ENCODE measurements at regions not wholly inside any gene's neighbourhood (a gene's known extent, or its start where the extent isn't known, plus 50 kb on each side); places are given as distances from the start of the nearest gene placed in this dataset.

DNA sequence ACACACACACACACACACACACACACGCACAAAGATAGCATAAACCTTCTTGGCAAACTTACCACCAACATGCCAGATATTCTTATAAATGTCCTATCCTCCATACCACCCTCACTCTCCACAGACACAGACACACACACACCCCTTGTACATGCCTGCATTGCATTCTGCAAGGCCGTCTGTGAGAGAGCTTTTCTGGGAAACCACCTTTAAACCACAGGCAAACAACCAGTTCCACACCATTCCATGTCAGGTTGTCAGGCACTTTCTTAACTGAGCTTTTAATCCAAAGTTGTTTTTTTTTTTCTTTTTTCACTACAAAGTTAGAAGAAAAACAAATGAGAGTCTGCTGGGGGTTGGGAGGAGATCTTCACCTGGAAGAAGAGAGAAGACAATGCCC lies 221.1 kb downstream of the C1D start:
- DNase-seq, result no peak

DNA sequence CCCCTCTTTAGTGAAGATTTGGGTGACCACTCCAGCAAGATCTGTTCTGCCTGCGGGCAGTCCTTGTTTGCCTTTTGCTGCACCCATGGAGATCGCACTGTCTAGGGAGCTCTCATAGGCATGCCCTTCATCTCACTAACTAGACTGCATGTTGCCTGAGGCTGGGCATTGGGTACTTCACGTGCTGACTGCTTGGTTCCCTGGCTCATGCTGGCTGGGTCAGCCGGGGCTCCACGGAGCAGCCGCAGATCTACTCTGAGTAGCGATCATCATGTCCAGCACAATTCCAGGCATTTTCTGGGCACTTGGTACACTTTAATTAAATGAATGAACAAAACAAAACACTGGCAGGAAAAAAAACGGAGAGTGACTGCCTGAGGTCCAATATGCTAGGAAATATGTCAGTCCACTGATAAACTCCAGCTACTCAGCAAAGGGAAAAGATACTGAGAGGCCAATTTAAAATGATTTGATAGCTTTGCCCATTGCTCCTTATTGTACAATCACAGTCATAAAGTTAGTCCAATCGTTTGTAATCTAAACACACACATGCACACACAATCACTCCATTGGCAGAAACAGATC lies 220.3 kb downstream of the C1D start:
- no peak for DNase-seq

DNA sequence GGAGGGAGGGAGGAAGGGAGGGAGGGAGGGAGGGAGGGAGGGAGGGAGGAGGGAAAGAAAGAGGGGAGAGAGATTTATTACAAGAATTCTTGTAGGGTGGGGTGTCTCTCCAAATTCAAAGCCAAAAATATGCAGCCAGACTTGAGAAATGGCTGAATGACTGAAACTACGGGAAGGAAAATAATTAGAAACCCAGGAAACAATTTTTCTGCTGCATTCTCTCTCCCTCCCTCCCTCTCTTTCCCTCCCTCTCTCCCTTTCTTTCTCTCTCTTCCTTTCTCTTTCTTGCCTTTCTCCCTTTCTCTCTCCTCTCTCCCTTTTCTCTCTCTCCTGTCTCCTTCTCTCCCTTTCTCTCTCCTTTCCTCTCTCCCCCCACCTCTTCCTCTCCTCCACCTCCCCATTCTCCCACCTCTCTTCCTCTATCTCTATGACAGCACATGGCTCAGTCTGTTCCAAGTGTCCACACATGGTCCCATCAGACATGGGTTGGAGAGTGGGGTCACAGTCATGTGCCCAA lies 218.7 kb downstream of the C1D start:
- DNase-seq, result no peak

DNA sequence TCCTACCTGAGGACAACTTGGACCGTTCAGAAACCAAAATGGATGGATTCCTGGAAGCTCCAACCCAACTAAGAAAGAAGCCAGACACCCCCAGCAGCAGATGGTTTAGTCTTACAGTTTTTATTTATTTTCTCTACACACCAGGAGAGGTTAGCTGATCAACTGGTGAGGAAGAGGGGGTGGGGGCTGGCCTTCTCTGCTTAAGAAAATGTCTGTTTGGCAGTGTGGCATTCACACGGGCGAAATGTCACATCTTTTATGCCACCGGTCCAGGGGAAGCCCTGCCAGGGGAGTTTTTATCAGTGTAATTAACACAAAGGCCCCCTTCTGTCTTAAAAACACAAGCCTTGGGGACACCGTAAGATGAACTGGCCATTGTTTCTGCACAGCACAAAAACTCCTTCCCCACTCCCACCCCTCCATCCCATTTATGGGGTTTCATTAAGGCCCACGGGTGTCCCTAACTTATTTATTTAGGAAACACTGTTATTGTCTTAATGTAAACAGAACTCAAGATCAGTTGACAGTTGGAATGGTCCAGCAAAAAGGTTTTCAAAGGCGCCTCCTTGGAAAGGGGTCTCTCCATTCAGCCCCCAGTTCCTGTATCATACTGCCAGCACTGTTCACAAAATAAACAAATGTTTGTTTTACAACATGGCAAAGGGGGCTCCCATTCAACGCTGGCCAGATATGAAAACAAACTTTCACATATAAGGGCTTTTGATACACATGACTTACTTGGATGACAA lies 217.0 kb downstream of the C1D start:
- no peak for DNase-seq

DNA sequence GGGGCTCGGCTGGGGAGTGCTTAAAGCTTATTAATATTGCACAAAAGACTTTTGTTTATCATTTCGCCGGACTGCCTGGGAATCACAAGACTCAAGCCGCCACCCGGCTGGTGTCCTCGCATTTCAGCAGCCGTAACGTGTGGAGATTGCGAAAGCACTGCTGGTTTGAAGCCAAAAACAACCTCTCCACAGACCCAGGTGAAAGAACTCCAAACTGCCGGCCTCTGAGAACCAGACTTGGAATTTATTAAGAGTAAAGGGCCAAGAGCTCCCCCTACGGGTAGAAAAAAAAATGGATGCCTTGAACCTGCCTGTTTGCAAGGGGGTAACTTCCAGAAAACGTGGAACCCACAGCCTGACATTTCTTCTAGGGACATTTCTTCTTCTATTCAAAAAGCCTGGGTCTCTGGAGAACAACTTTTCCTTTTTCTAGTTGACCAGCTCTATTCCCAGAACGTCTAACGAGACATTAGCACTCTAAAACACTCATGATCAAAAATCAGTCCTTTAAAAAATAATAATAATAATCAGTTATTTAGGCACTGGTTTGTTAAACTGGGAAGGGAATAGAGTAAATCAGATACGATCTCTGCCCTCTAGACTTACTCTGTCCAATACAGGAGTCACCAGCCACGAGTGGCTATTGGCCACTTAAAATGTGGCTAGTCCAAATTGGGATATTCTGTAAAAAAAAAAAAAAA lies 216.3 kb downstream of the C1D start:
- no peak for DNase-seq

GRCh38 chr2:67848551-67849285 lies 214.1 kb downstream of the C1D start:
- DNase-seq, result no peak

GRCh38 chr2:67851016-67851415 lies 211.8 kb downstream of the C1D start:
- DNase-seq, result no peak

DNA sequence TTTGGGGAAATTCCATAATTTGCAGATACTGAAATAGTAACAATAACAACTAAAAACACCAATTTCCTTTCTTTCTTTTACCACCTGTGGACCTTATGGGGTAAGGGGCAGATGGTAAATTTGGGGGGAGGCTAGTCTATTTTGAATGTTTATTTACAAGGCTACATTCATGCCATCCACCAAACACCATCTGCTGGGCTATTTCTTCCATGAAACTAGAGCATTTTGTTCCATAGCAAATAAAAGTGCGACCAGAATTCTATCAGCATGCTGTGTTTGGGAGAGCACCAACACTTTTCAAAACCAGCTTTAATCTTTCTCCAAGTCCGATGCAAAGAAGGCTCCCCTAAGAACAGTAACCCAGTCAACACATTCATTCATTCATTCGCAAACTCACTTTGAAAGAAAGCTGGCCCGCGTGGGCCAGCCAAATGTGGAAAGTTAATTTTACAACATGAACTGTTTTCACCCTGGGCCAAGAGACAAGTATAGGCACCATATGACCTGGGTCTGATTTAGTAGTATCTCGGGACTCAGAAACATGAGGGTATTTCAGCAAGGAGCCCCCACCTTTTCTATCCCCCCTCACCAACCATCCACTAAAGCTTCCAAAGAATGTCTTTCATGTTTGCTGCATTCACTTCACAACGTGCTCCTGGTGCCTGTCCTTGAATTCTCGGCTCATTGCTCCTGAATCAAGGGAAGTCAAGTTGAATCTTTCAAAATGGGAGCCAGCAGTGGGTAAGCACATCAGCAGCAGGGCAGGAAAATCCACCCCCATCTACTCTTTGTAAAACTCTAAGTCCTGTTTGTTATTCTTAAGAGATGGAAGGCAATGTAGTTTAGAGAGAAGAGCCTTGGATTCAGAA lies 210.6 kb downstream of the C1D start:
- no peak for DNase-seq

DNA sequence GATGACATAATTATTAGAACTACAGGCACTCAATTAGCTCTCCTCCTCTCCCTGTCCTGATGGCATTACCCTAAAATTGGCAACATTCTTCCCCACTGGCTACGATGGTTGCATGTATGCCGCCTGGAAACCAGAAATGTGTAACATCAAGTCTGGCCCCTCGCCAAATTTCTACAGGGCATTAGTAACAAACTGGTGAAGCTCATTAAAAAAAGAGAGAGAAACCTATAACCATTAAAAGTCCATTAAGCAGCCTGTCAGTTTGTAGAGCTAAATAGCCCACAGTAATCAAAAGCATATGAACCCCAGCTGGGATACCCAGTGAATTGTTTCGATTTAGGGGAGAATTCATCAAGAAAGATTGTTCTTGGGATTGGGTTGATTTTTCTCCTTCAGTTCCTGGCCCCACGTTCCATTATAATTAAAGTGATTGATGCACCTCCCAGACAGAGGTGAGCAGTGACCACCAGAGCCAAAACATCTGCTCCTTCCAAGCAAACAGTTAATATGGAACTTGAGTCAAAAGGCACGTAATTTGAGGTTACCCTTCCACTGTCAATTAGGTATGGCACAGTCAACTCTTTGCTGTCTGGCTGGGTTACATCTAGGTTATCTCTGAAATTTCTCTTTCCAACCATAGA lies 208.6 kb downstream of the C1D start:
- no peak for DNase-seq

GRCh38 chr2:67854798-67855197 lies 208.0 kb downstream of the C1D start:
- no peak for DNase-seq

GRCh38 chr2:67856866-67857265 lies 205.9 kb downstream of the C1D start:
- DNase-seq, result no peak

DNA sequence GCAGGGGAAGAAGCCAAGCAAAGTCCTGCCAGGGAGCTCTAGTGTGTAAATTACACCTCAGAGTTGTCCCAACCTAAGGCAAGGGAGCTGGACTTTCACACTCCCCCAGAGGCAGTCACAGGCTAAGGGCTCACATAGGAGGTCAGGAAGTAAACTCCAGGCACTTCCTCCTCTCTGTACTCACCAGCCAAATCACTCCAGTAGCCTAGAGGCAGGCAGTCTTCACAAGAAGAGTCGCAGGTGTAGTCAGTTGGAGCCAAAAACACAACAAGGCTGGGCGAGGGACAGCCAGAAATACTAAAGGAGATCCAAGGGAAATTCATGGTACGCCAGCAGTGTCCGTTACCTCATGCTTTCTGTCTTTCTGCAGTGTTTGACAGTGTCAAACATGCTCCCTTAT lies 205.0 kb downstream of the C1D start:
- no peak for DNase-seq

DNA sequence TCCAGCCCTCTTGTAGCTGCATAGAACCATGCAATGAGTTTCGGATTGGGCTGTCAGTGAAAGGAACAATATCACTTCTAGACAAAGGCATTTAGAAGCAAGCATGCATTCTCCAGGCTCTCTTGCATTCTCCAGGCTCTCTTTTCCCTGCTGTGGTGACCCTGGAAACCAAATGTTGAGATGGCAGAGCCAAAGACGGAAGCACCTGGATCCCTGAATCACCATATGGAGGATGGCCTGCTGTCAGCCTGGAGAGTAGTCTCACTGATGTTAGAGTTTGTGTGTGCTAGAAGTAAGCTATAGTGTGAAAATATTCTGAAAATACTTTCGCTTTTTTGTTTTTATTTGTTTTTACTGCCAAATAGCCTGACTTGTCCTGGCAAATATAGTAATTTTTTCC lies 203.9 kb downstream of the C1D start:
- no peak for DNase-seq

GRCh38 chr2:67865917-67866316 lies 196.9 kb downstream of the C1D start:
- no peak for DNase-seq

- no peak for DNase-seq
These were observed 195.1 kb downstream of the C1D start for GRCh38 chr2:67867735-67868134.

DNA sequence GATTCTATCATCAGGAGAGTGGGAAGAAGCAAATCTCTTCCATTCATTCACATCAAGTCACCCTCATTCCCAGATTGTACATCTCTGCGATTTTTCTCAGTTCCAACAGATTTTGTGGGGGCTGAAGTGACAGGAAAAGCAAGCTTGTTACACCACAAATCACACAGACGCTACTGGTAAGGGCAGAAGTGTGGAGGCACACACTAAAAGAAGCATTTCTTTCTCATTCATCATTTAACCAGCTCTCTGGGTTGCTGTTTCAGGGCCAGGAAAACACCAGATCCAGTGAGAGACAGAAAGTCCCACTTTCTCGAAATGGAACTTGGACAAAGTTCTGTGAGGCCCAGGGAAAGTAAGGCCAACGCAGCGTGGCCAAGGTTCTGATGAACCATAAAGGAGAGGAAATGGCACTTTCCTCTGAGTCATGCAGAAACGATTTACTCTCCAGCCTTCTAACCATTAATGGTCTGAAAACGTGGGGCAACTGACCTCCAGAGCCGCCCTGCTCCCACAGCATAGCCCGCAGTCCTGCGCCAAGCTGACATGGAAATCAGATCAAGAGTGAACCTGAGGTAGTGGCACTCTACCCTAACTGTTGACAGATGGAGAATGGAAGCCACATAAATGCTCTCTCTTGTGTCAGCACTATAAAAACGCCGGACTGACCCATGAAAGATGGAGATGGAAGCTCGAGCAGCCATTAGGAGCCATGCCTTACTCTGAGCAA lies 191.0 kb downstream of the C1D start:
- no peak for DNase-seq

DNA sequence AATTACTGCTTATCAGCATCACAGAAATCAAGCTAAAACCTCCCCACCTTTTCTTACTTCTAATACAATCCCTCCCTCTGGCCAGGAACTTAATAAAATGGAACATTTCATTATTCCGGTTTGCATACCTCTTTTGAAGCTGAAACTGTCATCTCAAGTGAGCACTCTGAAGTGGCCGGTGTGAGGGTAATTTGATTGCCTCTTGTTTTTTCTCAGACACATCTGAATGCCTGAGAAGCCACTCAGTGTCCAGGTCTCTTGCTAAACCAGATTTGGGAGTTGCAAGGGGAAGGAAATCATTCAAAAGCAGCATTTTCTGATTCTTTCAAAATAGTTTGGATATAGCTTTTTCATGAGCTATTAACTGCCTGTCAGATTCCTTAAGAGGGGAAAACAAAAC lies 190.3 kb downstream of the C1D start:
- DNase-seq, result no peak

DNA sequence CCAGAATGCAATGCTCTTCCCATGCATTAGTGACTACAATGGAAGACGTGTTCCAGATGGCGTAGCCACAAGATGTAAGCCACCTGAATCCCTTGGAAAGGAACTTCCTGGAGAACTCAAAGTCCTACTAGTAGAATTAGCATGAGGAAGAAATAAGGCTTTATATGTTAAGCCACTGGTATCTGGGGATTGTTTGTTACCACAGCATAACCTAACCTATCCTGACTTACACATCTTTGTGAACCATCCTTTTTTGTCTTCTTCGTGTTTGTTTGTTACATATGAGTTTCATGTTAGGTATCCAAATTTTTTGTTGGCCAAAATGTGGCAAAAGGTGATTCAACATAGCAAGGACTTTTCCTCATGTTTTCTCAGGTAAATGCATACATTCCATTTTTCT lies 188.9 kb downstream of the C1D start:
- DNase-seq, result no peak

GRCh38 chr2:67876176-67876575 lies 186.6 kb downstream of the C1D start:
- no peak for DNase-seq

- no peak for DNase-seq
These were observed 185.5 kb downstream of the C1D start for GRCh38 chr2:67877301-67877700.

GRCh38 chr2:67878743-67879142 lies 184.1 kb downstream of the C1D start:
- no peak for DNase-seq
